Endothelial cell (in vitro differentiated cells): ENCODE measurements at regions not wholly inside any gene's neighbourhood (a gene's known extent, or its start where the extent isn't known, plus 50 kb on each side); places are given as distances from the start of the nearest gene placed in this dataset.

Source experiments
- DNase-seq: peaks from one replicate; pipeline ENCODE4 v3.0.0; 2021; ENCODE audit warnings: low spot score
- H3K27ac Mint-ChIP-seq: one replicate; pipeline ENCODE4 v1.8.0; 2021; ENCODE audit warnings: mixed read lengths, inconsistent platforms; ENCODE audit not compliant: unreplicated experiment
- H3K27me3 Mint-ChIP-seq: one replicate; pipeline ENCODE4 v1.8.0; 2021; ENCODE audit warnings: mild to moderate bottlenecking, moderate library complexity, mixed read lengths, inconsistent platforms; ENCODE audit not compliant: unreplicated experiment
- H3K36me3 Mint-ChIP-seq: one replicate; pipeline ENCODE4 v1.8.0; 2021; ENCODE audit warnings: mild to moderate bottlenecking, low read depth, mixed read lengths, inconsistent platforms; ENCODE audit not compliant: unreplicated experiment
- H3K4me1 Mint-ChIP-seq: one replicate; pipeline ENCODE4 v1.8.0; 2021; ENCODE audit warnings: mild to moderate bottlenecking, mixed read lengths, inconsistent platforms; ENCODE audit not compliant: unreplicated experiment
- H3K4me3 Mint-ChIP-seq: one replicate; pipeline ENCODE4 v1.8.0; 2021; ENCODE audit warnings: mild to moderate bottlenecking, mixed read lengths, inconsistent platforms; ENCODE audit not compliant: unreplicated experiment
- H3K9me3 Mint-ChIP-seq: one replicate; pipeline ENCODE4 v1.8.0; 2021; ENCODE audit warnings: mixed read lengths, inconsistent platforms; ENCODE audit not compliant: unreplicated experiment
- TF ChIP-seq, protein P1 (sequence below): fragments of 200-600 bp; sonication (generic); IDR thresholded peaks from one replicate; pipeline ENCODE4 v1.5.0; 2021; ENCODE audit warnings: antibody characterized with exemption; ENCODE audit not compliant: unreplicated experiment

DNA sequence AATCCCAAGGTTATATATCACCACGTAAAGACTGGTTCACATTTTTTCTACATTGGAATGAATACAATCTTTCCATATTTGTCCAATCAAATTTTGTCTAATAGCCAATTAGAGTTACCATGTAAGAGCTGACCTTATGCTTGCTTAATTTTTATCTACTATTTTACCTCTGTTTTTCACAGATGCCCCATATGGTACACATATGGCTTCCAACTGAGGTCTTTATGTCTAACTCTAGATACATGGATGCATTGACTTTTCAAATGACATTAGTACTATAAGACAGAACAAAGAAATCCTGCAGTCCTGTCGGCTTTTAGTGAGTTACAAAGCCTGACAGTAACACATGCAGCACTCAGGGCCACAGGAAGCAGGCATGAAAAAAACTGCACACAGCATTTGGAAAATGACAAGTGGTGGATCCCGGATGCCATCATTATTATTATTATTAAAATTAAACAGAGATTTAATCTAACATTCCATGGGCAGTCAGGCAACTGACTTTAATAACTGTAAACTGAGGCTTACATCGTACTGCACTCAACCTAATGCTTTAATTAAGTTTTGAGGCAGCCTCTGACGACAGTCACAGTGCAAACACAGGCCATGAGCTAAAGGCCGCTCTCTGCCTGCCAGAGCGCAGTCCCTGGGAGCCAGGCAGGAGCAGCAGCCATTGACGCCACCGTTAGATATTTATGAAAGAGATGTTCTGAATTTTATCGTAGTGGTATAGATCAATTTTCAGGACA, 113.9 kb upstream of the TMCO5A start:
- no peaks in the 10 kb centered on the region for H3K9me3 Mint-ChIP-seq
- H3K27ac Mint-ChIP-seq: no peak overlapping the region
- no peak for DNase-seq
- H3K4me3 Mint-ChIP-seq: no peak overlapping the region
- no peaks in the 10 kb centered on the region for H3K27me3 Mint-ChIP-seq
- TF ChIP-seq, protein P1, sequence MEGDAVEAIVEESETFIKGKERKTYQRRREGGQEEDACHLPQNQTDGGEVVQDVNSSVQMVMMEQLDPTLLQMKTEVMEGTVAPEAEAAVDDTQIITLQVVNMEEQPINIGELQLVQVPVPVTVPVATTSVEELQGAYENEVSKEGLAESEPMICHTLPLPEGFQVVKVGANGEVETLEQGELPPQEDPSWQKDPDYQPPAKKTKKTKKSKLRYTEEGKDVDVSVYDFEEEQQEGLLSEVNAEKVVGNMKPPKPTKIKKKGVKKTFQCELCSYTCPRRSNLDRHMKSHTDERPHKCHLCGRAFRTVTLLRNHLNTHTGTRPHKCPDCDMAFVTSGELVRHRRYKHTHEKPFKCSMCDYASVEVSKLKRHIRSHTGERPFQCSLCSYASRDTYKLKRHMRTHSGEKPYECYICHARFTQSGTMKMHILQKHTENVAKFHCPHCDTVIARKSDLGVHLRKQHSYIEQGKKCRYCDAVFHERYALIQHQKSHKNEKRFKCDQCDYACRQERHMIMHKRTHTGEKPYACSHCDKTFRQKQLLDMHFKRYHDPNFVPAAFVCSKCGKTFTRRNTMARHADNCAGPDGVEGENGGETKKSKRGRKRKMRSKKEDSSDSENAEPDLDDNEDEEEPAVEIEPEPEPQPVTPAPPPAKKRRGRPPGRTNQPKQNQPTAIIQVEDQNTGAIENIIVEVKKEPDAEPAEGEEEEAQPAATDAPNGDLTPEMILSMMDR: no peak
- H3K4me1 Mint-ChIP-seq: no peaks in the 10 kb centered on the region
- no peaks in the 10 kb centered on the region for H3K36me3 Mint-ChIP-seq

DNA sequence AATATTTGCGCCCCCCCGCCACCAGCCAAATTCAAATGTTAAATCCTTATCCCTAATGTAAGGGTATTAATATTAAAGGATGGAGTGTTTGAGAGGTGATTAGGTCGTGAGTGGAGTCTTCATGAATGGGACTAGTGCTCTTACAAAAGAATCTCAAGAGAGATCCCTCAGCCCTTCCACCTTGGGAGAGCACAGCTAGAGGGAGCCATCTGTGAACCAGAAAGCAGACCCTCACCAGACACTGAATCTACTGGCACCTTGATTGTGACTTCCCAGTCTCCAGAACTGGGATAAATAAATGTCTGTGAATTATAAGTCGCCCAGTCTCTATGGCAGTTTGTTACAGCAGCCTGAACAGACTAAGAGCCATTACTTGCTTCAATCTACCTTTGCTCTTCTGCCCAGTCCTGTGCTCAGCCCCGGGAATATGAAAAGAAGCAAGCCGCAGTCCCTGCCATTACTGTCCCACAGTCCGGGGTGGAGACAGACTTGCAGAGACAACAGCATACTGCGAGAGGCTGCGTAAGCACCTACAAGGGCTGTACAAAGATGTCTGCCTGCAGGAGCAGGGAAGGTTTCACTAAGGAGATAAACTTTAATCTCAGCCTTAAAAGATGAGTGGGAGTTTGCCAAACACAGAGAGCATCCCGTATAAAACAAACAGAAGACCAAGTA, 110.7 kb upstream of the TMCO5A start:
- Mint-ChIP-seq H3K27me3 (no peaks in the 10 kb centered on the region), H3K36me3 (no peaks in the 10 kb centered on the region), H3K4me1 (no peaks in the 10 kb centered on the region), H3K4me3 (no peak overlapping the region), H3K27ac (no peak overlapping the region), H3K9me3 (no peaks in the 10 kb centered on the region)
- TF ChIP-seq, protein P1: no peak
- DNase-seq: no peak

DNA sequence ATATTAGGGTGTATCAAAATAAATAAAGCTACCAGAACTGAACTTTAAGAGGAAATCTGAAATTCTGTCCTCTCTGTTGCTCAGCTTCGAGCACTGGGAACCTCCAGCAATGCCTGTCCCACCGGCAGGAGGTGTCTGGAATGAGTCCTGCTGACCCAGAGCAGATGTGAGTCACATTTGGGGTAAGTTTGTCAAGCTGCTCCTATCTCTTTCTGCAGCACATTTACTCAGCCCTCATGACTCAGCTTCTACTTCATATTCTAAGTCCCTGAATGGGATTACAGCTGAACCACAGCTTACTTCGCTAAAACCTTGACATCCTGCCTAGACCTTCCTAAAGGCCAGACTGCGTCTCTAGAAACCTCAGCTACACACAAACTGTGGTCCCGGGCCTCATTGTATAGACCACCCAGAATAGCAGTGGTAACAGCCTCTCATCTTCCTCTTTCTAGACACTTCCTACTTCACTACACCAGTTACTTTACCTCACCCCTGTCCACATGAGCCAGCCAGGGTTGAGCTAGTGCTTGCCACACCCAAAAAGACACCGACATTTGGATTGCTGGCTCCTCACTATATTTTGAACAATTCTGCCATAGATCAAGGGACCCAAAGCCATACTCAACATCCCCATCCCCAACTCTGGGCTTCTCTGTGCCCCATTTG, 109.6 kb upstream of the TMCO5A start:
- Mint-ChIP-seq H3K4me3 (no peak overlapping the region), H3K27me3 (no peaks in the 10 kb centered on the region), H3K36me3 (no peaks in the 10 kb centered on the region), H3K27ac (no peak overlapping the region), H3K4me1 (no peaks in the 10 kb centered on the region), H3K9me3 (no peaks in the 10 kb centered on the region)
- TF ChIP-seq, protein P1: no peak
- DNase-seq: no peak

DNA sequence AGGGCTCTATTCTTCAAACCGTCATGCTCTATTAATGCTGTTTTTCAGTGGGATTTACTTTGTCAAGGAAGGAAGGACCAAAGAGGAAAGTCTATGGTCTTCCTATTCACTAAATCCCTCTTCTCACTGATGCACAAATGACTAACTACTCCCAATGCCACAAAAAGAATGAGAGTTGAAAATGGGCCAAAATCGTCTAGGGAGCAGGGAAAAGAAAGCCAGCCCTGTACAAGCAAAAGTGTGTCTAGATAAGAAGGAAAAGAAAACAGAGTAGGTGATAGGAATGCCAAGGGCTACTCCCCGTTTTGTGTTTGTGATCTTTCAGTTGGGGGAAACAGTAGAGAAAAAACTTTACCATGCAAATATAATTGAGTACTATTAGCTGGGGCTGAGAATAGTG, 97.2 kb upstream of the TMCO5A start:
- Mint-ChIP-seq H3K9me3 (no peaks in the 10 kb centered on the region), H3K27ac (no peak overlapping the region), H3K4me1 (no peaks in the 10 kb centered on the region), H3K4me3 (no peak overlapping the region), H3K36me3 (no peaks in the 10 kb centered on the region), H3K27me3 (peaks cover 1% of the 10 kb centered on the region)
- TF ChIP-seq, protein P1: no peak
- no peak for DNase-seq

DNA sequence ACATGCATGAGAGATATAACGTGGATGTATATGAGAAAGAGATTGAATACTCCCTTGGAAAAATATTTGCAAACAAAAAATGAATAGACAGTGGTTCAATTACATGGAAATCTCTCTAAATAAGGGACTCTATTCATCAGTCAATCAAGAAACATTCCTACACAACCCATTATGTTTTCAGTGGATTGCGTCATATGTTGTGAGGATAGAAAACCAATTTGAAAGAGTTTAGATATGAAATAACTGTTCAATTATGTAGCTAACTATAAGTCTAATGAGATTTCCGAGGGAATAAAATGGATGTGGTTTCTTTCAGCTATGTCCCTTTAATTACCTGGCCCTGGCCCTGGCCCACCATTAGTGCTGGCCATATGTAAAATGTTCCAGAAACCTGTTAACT, 86.7 kb upstream of the TMCO5A start:
- TF ChIP-seq, protein P1: no peak
- Mint-ChIP-seq H3K4me3 (no peak overlapping the region), H3K36me3 (no peaks in the 10 kb centered on the region), H3K9me3 (no peaks in the 10 kb centered on the region), H3K27me3 (peaks cover 2% of the 10 kb centered on the region), H3K4me1 (no peaks in the 10 kb centered on the region), H3K27ac (no peak overlapping the region)
- DNase-seq: no peak
